Occipital lobe (tissue), 1 donor: ENCODE measurements at regions not wholly inside any gene's neighbourhood (a gene's known extent, or its start where the extent isn't known, plus 50 kb on each side); places are given as distances from the start of the nearest gene placed in this dataset.

Experiments used
- DNase-seq: peaks from one replicate; lab custom pipeline; 2025; lab: John Stamatoyannopoulos, UW

GRCh38 chr6:140604786-140605185 lies 1230.3 kb upstream of the CITED2 start:
- DNase-seq = no peak

DNA sequence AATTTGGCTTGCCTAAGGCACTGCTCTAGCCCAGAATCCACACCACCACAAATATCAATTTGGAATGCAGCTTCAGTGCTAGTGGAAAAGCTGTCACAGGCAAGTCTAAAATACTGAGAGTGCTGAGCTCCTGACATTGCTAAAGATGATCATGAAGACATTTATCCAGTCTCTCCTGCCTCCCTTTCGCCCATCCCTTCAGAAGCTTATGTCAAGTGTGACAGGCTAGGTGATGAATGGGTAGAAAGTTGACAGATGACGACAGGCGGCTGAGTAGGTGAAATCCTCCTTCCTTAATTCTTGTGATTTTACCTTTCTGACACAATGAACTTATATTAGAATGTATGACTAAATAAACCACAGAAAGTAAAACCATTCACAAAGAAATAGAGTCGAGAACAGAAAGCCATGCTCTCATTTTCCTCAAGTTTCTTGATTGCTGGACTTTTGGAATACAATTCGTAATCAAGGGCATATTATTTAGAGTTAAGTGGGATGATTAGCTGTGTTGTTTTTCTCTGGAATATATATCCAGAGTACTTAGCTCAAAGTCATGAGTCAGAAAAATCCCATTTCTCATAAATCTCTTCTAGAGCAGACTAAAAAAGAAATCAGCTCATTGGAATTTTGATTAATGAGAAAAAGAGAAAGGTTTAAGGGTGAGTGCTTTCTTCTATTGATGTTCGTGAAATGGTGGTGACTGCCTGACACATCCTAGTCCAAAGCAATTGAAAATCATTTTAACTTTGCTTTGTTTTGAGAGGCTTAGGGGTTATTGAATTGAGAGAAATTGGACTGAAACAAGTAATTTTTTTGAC lies 1228.2 kb upstream of the CITED2 start:
- DNase-seq = no peak

DNA sequence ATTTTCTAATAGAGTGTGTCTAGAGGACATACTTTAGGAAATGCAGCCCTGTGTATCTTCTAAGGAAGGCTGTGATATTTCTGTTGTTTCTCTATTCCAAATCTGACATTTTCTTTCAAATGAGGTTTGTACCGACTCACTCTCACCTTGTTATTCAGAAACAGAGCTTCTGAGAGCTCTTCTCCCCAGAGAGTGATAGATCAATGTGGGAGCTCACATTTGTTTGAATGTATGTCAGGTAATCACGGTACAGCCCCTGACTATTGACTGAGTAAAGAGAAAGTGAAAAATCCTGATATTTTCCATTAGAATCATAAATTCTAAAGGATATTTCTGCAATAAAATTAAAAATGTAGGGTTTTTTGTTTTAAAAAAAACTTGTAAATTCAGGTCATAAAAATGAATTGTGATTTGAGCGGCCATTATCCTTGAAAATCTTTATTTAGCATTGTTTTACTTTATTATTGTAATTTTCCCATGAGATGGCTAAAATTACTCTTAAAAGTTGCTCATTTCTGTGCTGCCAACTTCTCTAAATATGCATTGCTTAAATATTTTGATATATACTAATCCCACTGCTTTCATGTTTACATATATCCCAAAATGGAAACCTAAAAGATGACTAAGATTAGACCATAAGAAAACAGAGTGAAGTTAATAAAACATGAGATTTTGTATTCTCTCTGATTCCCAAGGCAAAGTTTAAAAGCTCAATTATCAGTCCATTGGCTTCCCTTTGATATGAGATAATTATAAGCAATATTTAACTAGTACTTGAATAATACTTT lies 1226.8 kb upstream of the CITED2 start:
- no peak for DNase-seq

GRCh38 chr6:140599916-140600315 lies 1225.5 kb upstream of the CITED2 start:
- DNase-seq = no peak

- no peak for DNase-seq
Observed at GRCh38 chr6:140597181-140597580, 1222.7 kb upstream of the CITED2 start.

DNA sequence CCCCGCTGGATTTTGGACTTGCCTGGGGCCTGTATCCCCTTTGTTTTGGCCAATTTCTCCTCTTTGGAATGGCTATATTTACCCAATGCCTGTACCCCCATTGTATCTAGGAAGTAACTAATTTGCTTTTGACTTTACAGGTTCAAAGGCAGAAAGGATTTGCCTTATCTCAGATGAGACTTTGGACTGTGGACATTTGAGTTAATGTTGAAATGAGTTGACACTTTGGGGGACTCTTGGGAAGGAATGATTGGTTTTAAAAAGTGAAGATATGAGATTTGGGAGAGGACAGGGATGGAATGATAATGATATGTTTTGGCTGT lies 1220.3 kb upstream of the CITED2 start:
- no peak for DNase-seq

DNA sequence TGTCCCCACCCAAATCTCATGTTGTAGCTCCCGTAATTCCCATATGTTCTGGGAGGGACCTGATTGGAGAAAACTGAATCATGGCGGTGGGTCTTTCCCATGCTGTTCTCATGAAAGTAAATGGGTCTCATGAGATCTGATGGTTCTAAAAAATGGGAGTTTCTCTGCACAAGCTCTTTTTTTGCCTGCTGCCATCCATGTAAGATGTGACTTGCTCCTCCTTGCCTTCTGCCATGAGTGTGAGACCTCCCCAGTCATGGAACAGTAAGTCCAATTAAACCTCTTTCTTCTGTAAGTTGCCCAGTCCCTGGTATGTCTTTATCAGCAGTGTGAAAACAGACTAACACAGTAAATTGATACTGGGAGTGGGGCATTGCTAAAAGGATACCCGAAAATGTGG lies 1218.4 kb upstream of the CITED2 start:
- no peak for DNase-seq

- DNase-seq = no peak
Observed at GRCh38 chr6:140590641-140591040, 1216.2 kb upstream of the CITED2 start.

GRCh38 chr6:140586426-140587061 lies 1212.1 kb upstream of the CITED2 start:
- no peak for DNase-seq

- DNase-seq = no peak
Observed at GRCh38 chr6:140581601-140582000, 1207.2 kb upstream of the CITED2 start.

DNA sequence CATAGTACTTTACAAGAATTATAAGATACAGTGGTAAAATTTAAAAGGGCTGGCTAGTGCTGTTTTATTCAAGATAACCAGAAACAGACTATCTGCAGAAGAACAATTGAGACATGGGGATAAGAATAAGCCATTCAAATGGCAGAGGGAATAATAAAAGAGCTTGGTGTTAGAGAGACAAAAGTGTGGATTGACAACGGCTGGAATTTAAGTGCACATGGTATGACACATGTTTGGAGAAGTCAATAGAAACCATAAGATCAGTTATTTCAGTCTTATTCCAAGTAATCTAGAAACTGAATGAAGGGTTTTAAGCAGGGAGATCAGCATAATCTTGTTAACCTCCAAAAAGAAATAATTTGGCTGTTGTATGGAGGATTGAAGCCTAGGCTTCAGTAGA lies 1205.5 kb upstream of the CITED2 start:
- no peak for DNase-seq

GRCh38 chr6:140576004-140576555 lies 1201.6 kb upstream of the CITED2 start:
- no peak for DNase-seq

DNA sequence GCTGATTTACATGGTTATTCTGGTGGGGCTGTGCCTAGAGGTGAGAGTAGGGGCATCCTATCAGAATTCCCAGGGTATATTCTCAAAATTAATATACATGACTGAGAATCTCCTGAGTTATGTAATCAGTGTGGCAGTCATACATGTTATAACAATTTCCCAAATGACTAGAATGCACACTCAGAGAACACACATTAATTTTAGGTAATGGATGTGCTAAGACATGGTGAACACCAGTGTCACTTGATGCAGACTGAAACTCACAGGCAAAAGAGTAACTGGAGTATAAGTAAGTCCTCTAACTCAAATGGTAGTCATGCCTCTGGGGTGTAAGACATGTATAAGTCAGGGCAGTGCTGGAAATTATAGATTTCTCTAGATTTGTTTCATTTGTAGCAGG lies 1198.4 kb upstream of the CITED2 start:
- DNase-seq = no peak

GRCh38 chr6:140572129-140572528 lies 1197.7 kb upstream of the CITED2 start:
- DNase-seq = no peak

GRCh38 chr6:140571145-140571544 lies 1196.7 kb upstream of the CITED2 start:
- DNase-seq = no peak

- DNase-seq = no peak
Observed at GRCh38 chr6:140567466-140567865, 1193.0 kb upstream of the CITED2 start.

DNA sequence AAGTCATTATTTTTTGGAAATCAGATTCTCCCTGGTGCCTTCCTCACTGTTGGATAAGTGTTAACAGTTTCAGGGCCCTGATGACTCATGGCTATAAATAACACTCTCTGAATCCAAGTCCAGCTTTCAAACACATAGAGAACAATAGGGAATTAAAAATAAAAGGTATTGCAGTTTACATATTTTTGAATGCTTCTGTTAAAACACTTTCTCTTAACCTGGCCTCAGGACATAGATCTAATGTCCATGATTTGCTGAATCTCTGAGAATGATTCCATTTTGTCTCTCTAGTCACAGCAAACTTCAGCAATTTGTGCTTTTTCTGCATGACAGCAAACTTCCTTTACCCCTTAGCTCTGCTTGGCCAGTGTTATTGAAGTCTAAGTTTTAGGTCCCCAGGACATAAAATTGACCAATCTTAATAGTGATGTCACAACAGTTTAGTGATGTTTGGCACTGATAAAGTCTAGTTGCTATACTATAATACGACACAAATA lies 1192.4 kb upstream of the CITED2 start:
- DNase-seq = no peak

DNA sequence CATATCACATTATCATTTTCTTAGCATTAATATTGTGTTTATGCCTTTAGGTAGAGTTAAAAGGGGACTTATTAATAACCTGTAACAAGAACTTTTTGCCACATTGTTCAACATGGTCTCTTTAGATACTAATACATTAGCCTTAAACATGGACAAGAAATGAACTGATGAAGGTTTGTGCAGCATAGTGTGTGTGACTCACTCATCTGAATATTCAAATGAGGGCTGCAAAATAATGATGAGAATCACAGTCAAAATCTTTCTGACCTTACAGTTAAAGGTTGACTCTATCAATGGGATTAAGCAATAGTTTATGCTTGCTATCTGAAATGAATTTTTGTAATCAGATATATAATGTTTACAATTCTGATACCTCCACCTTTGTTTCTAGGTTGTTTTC lies 1189.3 kb upstream of the CITED2 start:
- DNase-seq = no peak

GRCh38 chr6:140561701-140562100 lies 1187.3 kb upstream of the CITED2 start:
- DNase-seq = no peak

GRCh38 chr6:140560671-140561070 lies 1186.2 kb upstream of the CITED2 start:
- DNase-seq = no peak

DNA sequence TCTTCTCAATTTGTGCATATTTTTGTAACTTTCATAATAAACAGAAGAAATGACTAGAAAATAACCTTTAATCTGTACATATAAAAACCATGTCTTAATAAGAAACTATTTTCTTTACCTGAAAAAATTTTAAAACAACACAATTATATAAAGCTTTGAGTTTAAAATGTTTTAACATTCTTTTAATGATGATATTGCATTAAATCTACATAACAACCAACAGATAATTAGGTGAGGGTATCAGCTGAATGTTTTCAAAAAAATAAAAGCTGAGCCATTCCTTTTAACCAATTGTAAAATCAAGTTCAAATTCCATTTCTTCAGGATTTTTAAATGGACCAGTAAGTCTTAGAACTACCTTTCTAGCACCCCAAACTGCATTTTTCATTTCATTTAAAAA lies 1185.0 kb upstream of the CITED2 start:
- no peak for DNase-seq

DNA sequence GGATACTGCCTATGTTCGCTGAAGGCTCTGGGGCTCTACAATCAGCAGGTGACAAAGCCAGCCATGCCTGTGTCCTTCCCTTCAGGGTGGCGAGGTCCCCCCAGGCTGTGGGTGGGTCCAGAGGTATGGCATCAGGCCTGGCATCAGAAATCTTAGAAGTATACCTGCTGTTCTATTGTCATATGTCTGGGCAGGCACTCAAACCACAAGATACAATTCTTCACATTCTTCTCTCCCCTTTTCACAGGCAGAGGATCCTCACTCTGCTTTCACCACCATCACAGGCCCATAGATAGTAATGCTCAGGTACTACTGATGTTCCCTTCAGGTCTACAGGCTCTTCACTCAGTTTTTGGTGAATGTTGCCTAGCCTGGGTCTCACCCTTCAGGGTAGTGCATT lies 1180.0 kb upstream of the CITED2 start:
- DNase-seq = no peak
